GM12878 (cell line): ENCODE measurements at regions not wholly inside any gene's neighbourhood (a gene's known extent, or its start where the extent isn't known, plus 50 kb on each side); places are given as distances from the start of the nearest gene placed in this dataset.

Source experiments
- ATAC-seq: fragments of 200-7000 bp; cut with Tn5 transposase; 3 replicates; pipeline ENCODE4 v1.9.1; 2020; ENCODE audit warnings: mild to moderate bottlenecking, moderate library complexity
- BruUV-seq: library from RNA; stranded (reverse); fragments of 400-500 nt; replicated peaks from 2 replicates; lab custom pipeline; 2021; lab: Mats Ljungman, UMichigan
- CTCF ChIA-PET: fragments of 300-600 bp; sonication (Branson Sonifier 250); formaldehyde crosslinking; extraction: SDS; loops from one replicate; lab custom pipeline; 2021; ENCODE audit warnings: inconsistent platforms; lab: Yijun Ruan, JAX
- POLR2A ChIA-PET: fragments of 350-600 bp; formaldehyde crosslinking; extraction: SDS; loops from one replicate; lab custom pipeline; 2021; ENCODE audit warnings: inconsistent platforms; lab: Charles Lee
- RAD21 ChIA-PET: fragments of 300-600 bp; sonication (Branson Sonifier 250); formaldehyde crosslinking; loops from one replicate; lab custom pipeline; 2023; ENCODE audit warnings: antibody characterized with exemption; ENCODE audit not compliant: unreplicated experiment; lab: Charles Lee
- SMC1A ChIA-PET: fragments of 300-600 bp; sonication (Branson Sonifier 250); formaldehyde crosslinking; loops from one replicate; lab custom pipeline; 2023; ENCODE audit not compliant: unreplicated experiment, uncharacterized antibody; lab: Charles Lee
- DNase-seq: peaks from one replicate; pipeline ENCODE4 v3.0.0-alpha.2; 2011; ENCODE audit warnings: low read depth, low spot score
- FAIRE-seq: peaks from 3 replicates; lab custom pipeline; 2011; peaks lifted over from hg19 to GRCh38; lab: Jason Lieb, UNC
- H2AFZ ChIP-seq: 2 replicates; pipeline ENCODE4 v1.6.0; 2011; ENCODE audit warnings: low read depth, low read length, control low read depth; ENCODE audit not compliant: control insufficient read depth
- H3K27ac ChIP-seq: 2 replicates; pipeline ENCODE4 v1.5.1; 2011; ENCODE audit warnings: control low read depth; ENCODE audit not compliant: control insufficient read depth, insufficient read depth
- H3K27me3 ChIP-seq, 2 experiments: replicated peaks in 1 of 2; 2 replicates each; pipeline versions ENCODE4 v1.6.0 to v1.6.1; 2011; ENCODE audit warnings: low read length in 1 of 2; ENCODE audit not compliant: control insufficient read depth in 2 of 2, insufficient read depth in 2 of 2
- H3K36me3 ChIP-seq, 2 experiments: 2 replicates each; pipeline ENCODE4 v1.5.1; 2011; ENCODE audit warnings: low read length in 1 of 2; ENCODE audit not compliant: control insufficient read depth in 2 of 2, insufficient read depth in 2 of 2
- H3K4me1 ChIP-seq: 2 replicates; pipeline ENCODE4 v1.6.1; 2011; ENCODE audit warnings: mild to moderate bottlenecking, low read length, moderate library complexity, mixed read lengths; ENCODE audit not compliant: control insufficient read depth, insufficient read depth
- H3K4me2 ChIP-seq: 2 replicates; pipeline ENCODE4 v1.6.0; 2011; ENCODE audit warnings: control low read depth; ENCODE audit not compliant: control insufficient read depth, insufficient read depth
- H3K4me3 ChIP-seq: fragments of 200-600 bp; sonication (generic); 2 replicates; pipeline ENCODE4 v1.5.1; 2016
- H3K79me2 ChIP-seq: 2 replicates; pipeline ENCODE4 v1.6.0; 2011; ENCODE audit warnings: low read length; ENCODE audit not compliant: control insufficient read depth, insufficient read depth
- H3K9ac ChIP-seq: 2 replicates; pipeline ENCODE4 v1.8.0; 2011; ENCODE audit warnings: low read length, control low read depth, mixed read lengths; ENCODE audit not compliant: control insufficient read depth, insufficient read depth
- H3K9me3 ChIP-seq: replicated peaks from 3 replicates; pipeline ENCODE4 v1.5.1; 2011; ENCODE audit warnings: mild to moderate bottlenecking, low read length; ENCODE audit not compliant: control insufficient read depth, insufficient read depth
- H4K20me1 ChIP-seq: 2 replicates; pipeline ENCODE4 v1.6.0; 2011; ENCODE audit not compliant: control insufficient read depth, insufficient read depth
- BHLHE40 ChIP-seq, 2 experiments: fragments of 450-650 bp in 1 of 2; IDR thresholded peaks; 2 replicates each; pipeline ENCODE4 v1.6.1; 2011 to 2017; ENCODE audit warnings: low read depth in 2 of 2, borderline replicate concordance in 1 of 2, improper control_type of control experiment in 1 of 2, low read length in 1 of 2, mild to moderate bottlenecking in 1 of 2
- EP300 ChIP-seq, 2 experiments: fragments of 150-350 bp in 1 of 2; IDR thresholded peaks; 2 replicates each; pipeline ENCODE4 v1.6.1; 2011 to 2012; ENCODE audit warnings: low read depth in 2 of 2, low read length in 2 of 2, borderline replicate concordance in 1 of 2, improper control_type of control experiment in 1 of 2, inconsistent platforms in 1 of 2; ENCODE audit not compliant: control insufficient read depth in 1 of 2
- FOXM1 ChIP-seq: IDR thresholded peaks from 2 replicates; pipeline ENCODE4 v1.6.1; 2012; ENCODE audit warnings: low read depth, mild to moderate bottlenecking, inconsistent platforms, low read length, moderate library complexity
- HCFC1 ChIP-seq: fragments of 150-350 bp; IDR thresholded peaks from 2 replicates; pipeline ENCODE4 v1.6.1; 2014; ENCODE audit warnings: low read length
- LARP7 ChIP-seq: fragments of 450-650 bp; IDR thresholded peaks from 2 replicates; pipeline ENCODE4 v1.6.1; 2017; ENCODE audit warnings: mild to moderate bottlenecking
- NR2C1 ChIP-seq: fragments of 450-650 bp; IDR thresholded peaks from 2 replicates; pipeline ENCODE4 v1.6.1; 2017; ENCODE audit warnings: antibody characterized with exemption, mild to moderate bottlenecking, moderate library complexity
- RB1 ChIP-seq: fragments of 450-650 bp; formaldehyde crosslinking; IDR thresholded peaks from 2 replicates; pipeline ENCODE4 v1.6.1; 2017; ENCODE audit warnings: mild to moderate bottlenecking, borderline replicate concordance
- SMAD1 ChIP-seq: fragments of 450-650 bp; IDR thresholded peaks from 2 replicates; pipeline ENCODE4 v1.6.1; 2018; ENCODE audit warnings: mild to moderate bottlenecking, low read depth; ENCODE audit not compliant: partially characterized antibody
- TARDBP ChIP-seq: IDR thresholded peaks from 2 replicates; pipeline ENCODE4 v1.6.1; 2016; ENCODE audit warnings: borderline replicate concordance
- ZNF274 ChIP-seq: IDR thresholded peaks from one replicate; pipeline ENCODE4 v1.8.0; 2011; ENCODE audit not compliant: insufficient read length, insufficient read depth
- WGBS: methylation state at CpG from one replicate; pipeline ENCODE4 v1.1.6; 2016; ENCODE audit warnings: low lambda C conversion rate; ENCODE audit not compliant: insufficient replicate concordance, insufficient coverage; ENCODE audit errors: missing lambda C conversion rate; 5-methylcytosine and 5-hydroxymethylcytosine counted together
- in situ Hi-C: fragments of 300-500 bp; cut with MboI; formaldehyde crosslinking; loops from 9 replicates; pipeline ENCODE4 v1.14.3; 2018; ENCODE audit warnings: mixed read lengths
- intact Hi-C: fragments of 100-400 bp; cut with micrococcal nuclease; formaldehyde crosslinking; loops from one replicate; pipeline ENCODE4 v1.14.2; 2022; ENCODE audit not compliant: unreplicated experiment
- TF ChIP-seq, protein P1 (sequence below): fragments of 150-350 bp; IDR thresholded peaks from 2 replicates; pipeline ENCODE4 v1.6.1; 2014; ENCODE audit warnings: mild to moderate bottlenecking, low read depth, low read length

DNA sequence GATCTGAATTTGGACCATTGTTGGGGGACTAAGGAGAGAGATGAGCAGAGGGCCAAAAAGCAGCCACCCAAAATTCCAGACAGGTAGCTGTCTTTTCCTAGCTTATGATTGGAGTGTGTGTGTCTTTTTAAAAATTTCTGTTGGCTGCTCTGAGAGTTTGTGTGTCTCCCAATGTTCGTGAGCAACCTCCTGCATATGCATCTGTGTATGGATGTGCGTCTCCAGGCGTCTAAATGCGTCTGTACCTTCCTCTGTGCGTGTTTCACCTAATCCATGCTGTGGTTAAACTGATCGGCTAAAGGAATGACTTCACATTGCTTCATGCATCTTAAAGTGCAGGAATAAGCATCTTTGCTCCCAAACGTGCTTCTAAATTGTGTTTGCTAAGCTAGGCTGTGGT lies 65.5 kb upstream of the LAS1L start:
- no peaks in the 10 kb centered on the region for H4K20me1 ChIP-seq
- H3K79me2 ChIP-seq: no peaks in the 10 kb centered on the region
- H3K36me3 ChIP-seq: no peaks in the 10 kb centered on the region
- in situ Hi-C loops: loop anchor here (5.0 kb wide), 1 partner anchor 47 kb away; no protein-coding TSS in a partner anchor
- TF ChIP-seq FOXM1: no peak
- TF ChIP-seq NR2C1: no peak
- TF ChIP-seq BHLHE40 (IDR thresholded peaks at IDR 0.05; ENCODE audit: borderline replicate concordance in 1 of 2, low read depth in 2 of 2, low read length in 1 of 2): no peak
- no peak for TF ChIP-seq HCFC1
- TF ChIP-seq EP300 (IDR thresholded peaks at IDR 0.05; ENCODE audit: borderline replicate concordance in 1 of 2, control insufficient read depth in 1 of 2, low read depth in 2 of 2, low read length in 2 of 2): no peak
- BruUV-seq: no TSS peak
- ChIA-PET SMC1A (interaction anchor here (1.3 kb wide), 1 partner anchor 104 kb away, joined by 6 read pairs; no protein-coding TSS in a partner anchor), CTCF (interaction anchor here (0.6 to 1.8 kb wide), 2 partner anchors 412 to 589 kb away, joined by 3 to 4 read pairs; no protein-coding TSS in a partner anchor), RAD21 (interaction anchor here (0.9 kb wide), 1 partner anchor 120 kb away, joined by 3 read pairs; no protein-coding TSS in a partner anchor), POLR2A (interaction anchor here (0.6 kb wide), 1 partner anchor 20 kb away, joined by 5 read pairs; no protein-coding TSS in a partner anchor)
- no peak overlapping the region for H3K27ac ChIP-seq
- intact Hi-C loops: no loop called here
- H3K27me3 ChIP-seq: no peaks in the 10 kb centered on the region
- WGBS: 64% methylated on average over 7 of the region's 7 CpGs
- no peak overlapping the region for H3K4me2 ChIP-seq
- peaks cover 8% of the 10 kb centered on the region for H3K4me1 ChIP-seq
- ATAC-seq: no peak
- no peaks in the 10 kb centered on the region for H3K9me3 ChIP-seq
- no peak overlapping the region for H3K4me3 ChIP-seq
- no peak for FAIRE-seq
- no peak overlapping the region for H2AFZ ChIP-seq
- H3K9ac ChIP-seq: no peak overlapping the region
- no peak for DNase-seq

DNA sequence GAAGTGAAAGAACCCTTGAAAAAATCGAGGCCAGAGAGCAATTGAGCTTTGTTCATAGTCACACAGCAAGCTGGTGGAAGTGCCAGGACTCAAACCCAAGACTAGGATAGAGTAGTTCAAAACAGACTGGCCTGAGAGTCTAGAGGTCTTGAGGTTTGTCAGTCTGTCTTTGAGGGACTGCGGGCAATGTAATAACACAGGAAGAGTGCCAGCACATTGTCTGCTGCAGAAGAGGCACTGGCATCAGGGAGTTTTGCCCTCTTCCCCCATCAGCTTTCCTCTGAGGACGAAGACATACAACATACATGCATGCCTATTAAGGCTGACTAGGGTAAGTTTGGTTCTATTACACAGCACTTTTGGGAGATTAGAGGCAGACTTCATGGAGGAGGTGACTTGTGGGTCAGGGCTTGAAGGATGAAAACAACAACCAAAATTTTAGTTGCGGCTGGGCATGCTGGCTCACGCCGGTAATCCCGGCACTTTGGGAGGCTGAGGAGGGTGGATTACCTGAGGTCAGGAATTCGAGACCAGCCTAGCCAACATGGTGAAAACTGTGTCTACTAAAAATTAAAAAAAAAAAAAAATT lies 64.1 kb upstream of the LAS1L start:
- Histone ChIP-seq H3K36me3 (no peaks in the 10 kb centered on the region), H3K4me2 (no peak overlapping the region), H3K4me3 (no peak overlapping the region), H3K27ac (no peak overlapping the region), H2AFZ (peak overlapping the region; percentile 15; the same call in 1 of the 2 replicates), H4K20me1 (no peaks in the 10 kb centered on the region), H3K9me3 (no peaks in the 10 kb centered on the region), H3K27me3 (no peaks in the 10 kb centered on the region), H3K4me1 (peaks cover 19% of the 10 kb centered on the region), H3K9ac (no peak overlapping the region), H3K79me2 (no peaks in the 10 kb centered on the region)
- CTCF ChIA-PET: interaction anchor here (1.0 to 3.2 kb wide), 3 partner anchors 12 to 166 kb away, joined by 4 to 26 read pairs (median 4); no protein-coding TSS in a partner anchor
- intact Hi-C loops: loop anchor here (5.0 kb wide), 4 partner anchors 149 to 809 kb away; no protein-coding TSS in a partner anchor
- SMC1A ChIA-PET: interaction anchor here (0.8 to 2.9 kb wide), 2 partner anchors 98 to 156 kb away, joined by 3 to 37 read pairs; no protein-coding TSS in a partner anchor
- POLR2A ChIA-PET: no interaction called here
- 65% methylated on average over 8 of the region's 8 CpGs for WGBS
- no peak for FAIRE-seq
- BruUV-seq: no TSS peak
- DNase-seq: no peak
- no peak for ATAC-seq
- in situ Hi-C loops: loop anchor here (5.0 kb wide), 1 partner anchor 124 kb away; no protein-coding TSS in a partner anchor
- RAD21 ChIA-PET: no interaction called here
- TF ChIP-seq RB1 (no peak), SMAD1 (no peak), LARP7 (no peak), TARDBP (no peak), NR2C1 (no peak), ZNF274 (no peak)
- TF ChIP-seq, protein P1, sequence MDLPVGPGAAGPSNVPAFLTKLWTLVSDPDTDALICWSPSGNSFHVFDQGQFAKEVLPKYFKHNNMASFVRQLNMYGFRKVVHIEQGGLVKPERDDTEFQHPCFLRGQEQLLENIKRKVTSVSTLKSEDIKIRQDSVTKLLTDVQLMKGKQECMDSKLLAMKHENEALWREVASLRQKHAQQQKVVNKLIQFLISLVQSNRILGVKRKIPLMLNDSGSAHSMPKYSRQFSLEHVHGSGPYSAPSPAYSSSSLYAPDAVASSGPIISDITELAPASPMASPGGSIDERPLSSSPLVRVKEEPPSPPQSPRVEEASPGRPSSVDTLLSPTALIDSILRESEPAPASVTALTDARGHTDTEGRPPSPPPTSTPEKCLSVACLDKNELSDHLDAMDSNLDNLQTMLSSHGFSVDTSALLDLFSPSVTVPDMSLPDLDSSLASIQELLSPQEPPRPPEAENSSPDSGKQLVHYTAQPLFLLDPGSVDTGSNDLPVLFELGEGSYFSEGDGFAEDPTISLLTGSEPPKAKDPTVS: no peak
